ENCODE measurements at regions not wholly inside any gene's neighbourhood (a gene's known extent, or its start where the extent isn't known, plus 50 kb on each side); places are given as distances from the start of the nearest gene placed in this dataset.

DNA sequence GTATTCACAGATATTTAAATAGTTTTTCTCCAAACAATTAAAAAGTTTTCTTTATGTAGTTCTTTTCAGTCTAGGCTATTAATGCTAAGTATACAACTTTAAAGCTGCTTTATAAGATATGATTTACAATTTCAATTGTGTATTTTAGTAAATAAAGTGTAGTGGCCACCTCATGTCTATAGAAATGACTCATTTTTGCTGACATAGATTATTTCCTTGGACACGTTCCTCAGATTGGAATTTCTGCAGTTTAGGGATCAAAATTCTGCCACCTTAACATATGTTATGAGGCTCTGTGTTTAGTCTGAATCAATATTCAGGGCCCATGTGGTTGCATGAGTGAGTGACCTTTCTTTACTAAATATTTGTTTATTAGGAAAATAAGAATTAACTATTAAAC lies 750.2 kb downstream of the IRX1 start:
- no peaks in the 10 kb centered on the region for H3K27me3 ChIP-seq
- H3K4me3 ChIP-seq: no peak overlapping the region
- no peaks in the 10 kb centered on the region for H3K36me3 ChIP-seq
- no peak for ATAC-seq
- 26 to 30% methylated on average over 1 of the region's 1 CpG for WGBS, 2 donors
- no peak overlapping the region for H3K27ac ChIP-seq
- no peak for FAIRE-seq
- H3K9me3 ChIP-seq: no peaks in the 10 kb centered on the region
- H3K4me1 ChIP-seq: no peaks in the 10 kb centered on the region
- intact Hi-C loops (cut with DNase I): no loop called here
- no peak for DNase-seq
- TF ChIP-seq, protein P1, sequence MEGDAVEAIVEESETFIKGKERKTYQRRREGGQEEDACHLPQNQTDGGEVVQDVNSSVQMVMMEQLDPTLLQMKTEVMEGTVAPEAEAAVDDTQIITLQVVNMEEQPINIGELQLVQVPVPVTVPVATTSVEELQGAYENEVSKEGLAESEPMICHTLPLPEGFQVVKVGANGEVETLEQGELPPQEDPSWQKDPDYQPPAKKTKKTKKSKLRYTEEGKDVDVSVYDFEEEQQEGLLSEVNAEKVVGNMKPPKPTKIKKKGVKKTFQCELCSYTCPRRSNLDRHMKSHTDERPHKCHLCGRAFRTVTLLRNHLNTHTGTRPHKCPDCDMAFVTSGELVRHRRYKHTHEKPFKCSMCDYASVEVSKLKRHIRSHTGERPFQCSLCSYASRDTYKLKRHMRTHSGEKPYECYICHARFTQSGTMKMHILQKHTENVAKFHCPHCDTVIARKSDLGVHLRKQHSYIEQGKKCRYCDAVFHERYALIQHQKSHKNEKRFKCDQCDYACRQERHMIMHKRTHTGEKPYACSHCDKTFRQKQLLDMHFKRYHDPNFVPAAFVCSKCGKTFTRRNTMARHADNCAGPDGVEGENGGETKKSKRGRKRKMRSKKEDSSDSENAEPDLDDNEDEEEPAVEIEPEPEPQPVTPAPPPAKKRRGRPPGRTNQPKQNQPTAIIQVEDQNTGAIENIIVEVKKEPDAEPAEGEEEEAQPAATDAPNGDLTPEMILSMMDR (IDR thresholded peaks at IDR 0.05): no peak

DNA sequence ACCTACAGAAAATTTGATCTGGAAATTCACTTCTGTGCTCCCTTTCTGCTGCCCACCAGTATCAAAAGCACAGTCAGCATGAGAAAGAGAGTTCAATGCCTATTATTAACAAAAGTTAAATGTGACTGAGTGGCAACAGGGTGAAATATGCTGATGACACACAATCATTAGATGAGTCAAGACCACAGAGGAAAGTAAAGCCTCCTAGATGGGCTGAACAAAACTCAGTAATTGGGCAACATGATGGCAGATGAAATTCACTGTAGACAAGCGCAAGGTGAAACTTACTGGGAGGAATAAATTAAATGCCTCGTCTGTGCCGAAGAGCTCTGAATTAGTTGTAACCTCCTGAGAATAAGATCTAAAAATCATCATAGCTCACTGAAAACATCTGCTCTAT lies 752.8 kb downstream of the IRX1 start:
- Histone ChIP-seq H3K27ac (no peak overlapping the region), H3K36me3 (no peaks in the 10 kb centered on the region), H3K9me3 (no peaks in the 10 kb centered on the region), H3K4me1 (no peaks in the 10 kb centered on the region), H3K27me3 (no peaks in the 10 kb centered on the region), H3K4me3 (no peak overlapping the region)
- DNase-seq (no peak), FAIRE-seq (no peak), ATAC-seq (no peak)
- TF ChIP-seq, protein P1 (IDR thresholded peaks at IDR 0.05): no peak
- intact Hi-C loops (cut with DNase I): no loop called here
- 74 to 86% methylated on average over 3 of the region's 3 CpGs for WGBS, 2 donors

DNA sequence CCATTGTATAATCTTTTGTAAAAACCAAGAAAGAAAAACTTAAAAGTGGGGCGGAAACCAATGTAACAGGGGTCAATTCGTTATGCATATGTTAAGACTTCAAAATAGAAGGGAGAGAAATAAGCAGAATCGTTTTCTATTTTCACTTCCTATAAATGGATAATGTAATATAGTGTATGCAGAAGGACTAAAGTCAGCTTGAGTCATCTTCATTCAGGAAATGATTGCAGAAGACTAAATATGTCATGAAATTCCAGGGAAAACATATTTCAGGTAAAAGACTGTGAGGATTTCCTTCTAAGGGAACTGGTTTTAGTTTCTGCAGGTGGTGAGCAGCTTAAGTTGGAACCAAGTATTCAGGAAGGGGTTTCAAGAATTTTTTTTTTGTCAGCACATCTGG lies 753.3 kb downstream of the IRX1 start:
- Histone ChIP-seq H3K9me3 (no peaks in the 10 kb centered on the region), H3K36me3 (no peaks in the 10 kb centered on the region), H3K4me3 (no peak overlapping the region), H3K4me1 (no peaks in the 10 kb centered on the region), H3K27ac (no peak overlapping the region), H3K27me3 (no peaks in the 10 kb centered on the region)
- WGBS, 2 donors: 45 to 56% methylated on average over 3 of the region's 3 CpGs
- intact Hi-C loops (cut with DNase I): no loop called here
- TF ChIP-seq, protein P1 (IDR thresholded peaks at IDR 0.05): no peak
- no peak for FAIRE-seq
- ATAC-seq: no peak
- no peak for DNase-seq

DNA sequence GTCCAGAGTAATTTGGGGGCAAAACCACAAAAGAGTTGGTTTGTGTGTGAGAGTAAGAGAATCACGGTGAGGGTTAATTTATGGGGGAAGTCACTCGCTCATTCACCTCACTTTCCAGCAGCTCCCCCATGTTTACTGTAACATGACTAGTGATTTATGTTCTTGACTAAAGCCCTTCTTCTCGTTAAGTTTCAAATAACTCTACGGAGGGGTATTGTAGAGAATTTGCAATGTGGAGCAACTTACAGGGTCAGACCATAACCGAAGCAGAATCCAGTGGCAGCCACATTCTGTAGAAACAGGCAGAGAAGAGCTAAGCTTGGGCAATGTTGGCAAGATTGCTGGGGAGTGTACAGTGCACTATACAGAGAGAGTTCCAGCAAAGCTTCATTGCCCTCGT lies 760.6 kb downstream of the IRX1 start:
- no peak for ATAC-seq

DNA sequence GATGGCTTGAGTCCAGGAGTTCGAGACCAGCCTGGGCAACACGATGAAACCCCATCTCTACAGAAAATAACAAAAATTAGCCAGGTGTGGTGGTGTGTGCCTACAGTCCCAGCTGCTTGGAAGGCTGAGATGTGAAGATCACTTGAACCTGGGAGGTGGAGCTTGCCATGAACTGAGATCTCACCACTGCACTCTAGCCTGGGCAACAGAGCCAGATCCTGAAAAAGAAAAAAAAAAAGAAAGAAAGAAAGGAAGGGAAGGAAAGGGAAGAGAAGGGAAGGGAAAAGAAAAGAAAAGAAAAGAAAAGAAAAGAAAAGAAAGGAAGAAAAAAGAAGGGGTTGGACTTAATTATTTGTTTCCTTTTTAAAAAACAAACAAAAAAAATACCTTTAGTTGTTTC lies 764.2 kb downstream of the IRX1 start:
- intact Hi-C loops (cut with DNase I): no loop called here
- H3K27me3 ChIP-seq: no peaks in the 10 kb centered on the region
- FAIRE-seq (no peak), ATAC-seq (no peak), DNase-seq (no peak)
- WGBS, 2 donors: 62 to 87% methylated on average over 2 of the region's 2 CpGs
- no peak overlapping the region for H3K27ac ChIP-seq
- no peak overlapping the region for H3K4me3 ChIP-seq
- TF ChIP-seq, protein P1 (IDR thresholded peaks at IDR 0.05): no peak
- H3K9me3 ChIP-seq: no peaks in the 10 kb centered on the region
- no peaks in the 10 kb centered on the region for H3K4me1 ChIP-seq
- H3K36me3 ChIP-seq: no peaks in the 10 kb centered on the region

More for the DNA sequence above, 760.6 kb downstream of the IRX1 start:
- FAIRE-seq: no peak
- Histone ChIP-seq H3K27me3 (no peaks in the 10 kb centered on the region), H3K36me3 (no peaks in the 10 kb centered on the region), H3K4me3 (no peak overlapping the region), H3K27ac (no peak overlapping the region), H3K9me3 (no peaks in the 10 kb centered on the region), H3K4me1 (no peaks in the 10 kb centered on the region)
- 50 to 66% methylated on average over 6 of the region's 6 CpGs for WGBS, 2 donors
- no peak for DNase-seq
- TF ChIP-seq, protein P1 (IDR thresholded peaks at IDR 0.05): no peak
- intact Hi-C loops (cut with DNase I): no loop called here

Data from pancreas (tissue), 10 donors.